ENCODE measurements at regions not wholly inside any gene's neighbourhood (a gene's known extent, or its start where the extent isn't known, plus 50 kb on each side); places are given as distances from the start of the nearest gene placed in this dataset.

GRCh38 chr5:74414228-74414627 lies 226.3 kb downstream of the ENC1 start:
- Histone ChIP-seq H3K4me1 (ENCODE audit: insufficient read depth, low read length) (no peaks in the 10 kb centered on the region), H3K79me2 (ENCODE audit: insufficient read depth, low read length) (no peaks in the 10 kb centered on the region), H3K9ac (ENCODE audit: low read depth, low read length) (no peak overlapping the region), H3K9me3 (ENCODE audit: insufficient read depth, low read length, severe bottlenecking) (no peaks in the 10 kb centered on the region), H3K27ac (ENCODE audit: low read length) (no peak overlapping the region), H3K4me3 (ENCODE audit: low read depth in 1 of 2, low read length in 2 of 2) (no peak overlapping the region), H3K36me3 (ENCODE audit: insufficient read depth, low read length) (no peaks in the 10 kb centered on the region), H2AFZ (ENCODE audit: low read depth, low read length) (no peak overlapping the region), H3K4me2 (ENCODE audit: insufficient read depth, low read length) (no peak overlapping the region), H4K20me1 (ENCODE audit: insufficient read depth, low read length) (no peaks in the 10 kb centered on the region), H3K27me3 (ENCODE audit: insufficient read depth, low read length, poor library complexity) (peaks cover 6% of the 10 kb centered on the region)
- TF ChIP-seq EZH2 (IDR thresholded peaks at IDR 0.05; ENCODE audit: borderline replicate concordance, low read depth, low read length, severe bottlenecking): no peak
- no peak for TF ChIP-seq CTCF (IDR thresholded peaks at IDR 0.05; ENCODE audit: borderline replicate concordance, extremely low read depth, low read length, poor library complexity, severe bottlenecking)
- ATAC-seq (ENCODE audit: insufficient read depth, low read depth) (no peak), DNase-seq (no peak)

GRCh38 chr5:74413403-74414048 lies 227.0 kb downstream of the ENC1 start:
- H3K9me3 ChIP-seq (ENCODE audit: insufficient read depth, low read length, severe bottlenecking): no peaks in the 10 kb centered on the region
- H3K4me2 ChIP-seq (ENCODE audit: insufficient read depth, low read length): no peak overlapping the region
- peaks cover 6% of the 10 kb centered on the region for H3K27me3 ChIP-seq (ENCODE audit: insufficient read depth, low read length, poor library complexity)
- H3K4me1 ChIP-seq (ENCODE audit: insufficient read depth, low read length): no peaks in the 10 kb centered on the region
- H4K20me1 ChIP-seq (ENCODE audit: insufficient read depth, low read length): no peaks in the 10 kb centered on the region
- no peak for TF ChIP-seq EZH2 (IDR thresholded peaks at IDR 0.05; ENCODE audit: borderline replicate concordance, low read depth, low read length, severe bottlenecking)
- TF ChIP-seq CTCF (IDR thresholded peaks at IDR 0.05; ENCODE audit: borderline replicate concordance, extremely low read depth, low read length, poor library complexity, severe bottlenecking): no peak
- ATAC-seq (ENCODE audit: insufficient read depth, low read depth): no peak
- no peak for DNase-seq
- no peaks in the 10 kb centered on the region for H3K36me3 ChIP-seq (ENCODE audit: insufficient read depth, low read length)
- H3K79me2 ChIP-seq (ENCODE audit: insufficient read depth, low read length): no peaks in the 10 kb centered on the region
- H3K9ac ChIP-seq (ENCODE audit: low read depth, low read length): no peak overlapping the region
- no peak overlapping the region for H3K27ac ChIP-seq (ENCODE audit: low read length)
- no peak overlapping the region for H2AFZ ChIP-seq (ENCODE audit: low read depth, low read length)
- H3K4me3 ChIP-seq (ENCODE audit: low read depth in 1 of 2, low read length in 2 of 2): no peak overlapping the region

GRCh38 chr5:74412066-74412465 lies 228.5 kb downstream of the ENC1 start:
- Histone ChIP-seq H3K9ac (ENCODE audit: low read depth, low read length) (no peak overlapping the region), H3K9me3 (ENCODE audit: insufficient read depth, low read length, severe bottlenecking) (no peaks in the 10 kb centered on the region), H3K79me2 (ENCODE audit: insufficient read depth, low read length) (no peaks in the 10 kb centered on the region), H3K27ac (ENCODE audit: low read length) (no peak overlapping the region), H4K20me1 (ENCODE audit: insufficient read depth, low read length) (no peaks in the 10 kb centered on the region), H3K36me3 (ENCODE audit: insufficient read depth, low read length) (no peaks in the 10 kb centered on the region), H3K4me1 (ENCODE audit: insufficient read depth, low read length) (no peaks in the 10 kb centered on the region), H2AFZ (ENCODE audit: low read depth, low read length) (no peak overlapping the region), H3K4me2 (ENCODE audit: insufficient read depth, low read length) (no peak overlapping the region), H3K4me3 (ENCODE audit: low read depth in 1 of 2, low read length in 2 of 2) (no peak overlapping the region), H3K27me3 (ENCODE audit: insufficient read depth, low read length, poor library complexity) (peaks cover 6% of the 10 kb centered on the region)
- no peak for ATAC-seq (ENCODE audit: insufficient read depth, low read depth)
- no peak for DNase-seq
- TF ChIP-seq CTCF (IDR thresholded peaks at IDR 0.05; ENCODE audit: borderline replicate concordance, extremely low read depth, low read length, poor library complexity, severe bottlenecking) (no peak), EZH2 (IDR thresholded peaks at IDR 0.05; ENCODE audit: borderline replicate concordance, low read depth, low read length, severe bottlenecking) (no peak)
